GM18858 (cell line): ENCODE measurements at regions not wholly inside any gene's neighbourhood (a gene's known extent, or its start where the extent isn't known, plus 50 kb on each side); places are given as distances from the start of the nearest gene placed in this dataset.
"Not testable (repeated sequence)": the region's sequence is repeated elsewhere in the genome, so short reads cannot be mapped to it uniquely, and the experiment has no call there.

Experiments used
- ATAC-seq: cut with Tn5 transposase; IDR thresholded peaks from one replicate; pipeline ENCODE4 v1.9.1; 2021; ENCODE audit not compliant: unreplicated experiment

DNA sequence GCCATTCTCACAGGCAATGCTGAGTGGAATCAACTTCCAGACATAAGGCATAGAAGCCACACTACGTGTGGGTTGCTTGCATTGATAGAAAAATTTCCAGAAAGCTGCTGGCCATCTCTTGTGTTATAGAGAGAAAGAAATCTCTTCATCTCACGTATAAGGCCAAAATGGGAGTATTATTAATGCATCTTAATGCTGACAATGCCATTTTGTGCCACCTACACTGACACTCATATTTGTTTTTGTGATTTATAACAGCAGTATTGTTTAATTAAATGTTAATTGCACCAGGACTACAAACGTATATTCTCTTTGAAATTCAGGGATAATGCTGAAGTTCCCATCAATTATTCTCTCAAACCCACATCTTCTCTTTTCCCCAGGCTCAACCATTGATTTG lies 56.1 kb upstream of the TMEM132D start:
- ATAC-seq, result no peak

DNA sequence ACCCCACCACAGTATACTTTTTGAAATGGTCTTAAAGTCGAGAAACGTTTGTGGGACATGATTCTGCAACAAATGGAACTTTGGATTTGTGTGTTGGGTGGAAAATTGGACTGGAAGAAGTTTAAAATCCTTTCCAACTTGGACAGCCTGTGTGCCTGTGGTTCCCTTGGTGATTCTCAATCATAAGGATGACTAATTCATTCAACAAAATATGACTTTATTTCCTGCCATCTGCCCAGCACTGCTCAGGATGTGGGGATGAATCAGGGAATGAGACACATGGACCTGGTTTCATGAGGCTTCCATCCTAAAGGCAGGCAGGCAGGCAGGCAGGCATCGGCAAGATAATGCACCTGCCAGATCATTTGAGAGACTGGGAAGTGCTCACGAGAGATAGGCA lies 57.3 kb upstream of the TMEM132D start:
- no peak for ATAC-seq

DNA sequence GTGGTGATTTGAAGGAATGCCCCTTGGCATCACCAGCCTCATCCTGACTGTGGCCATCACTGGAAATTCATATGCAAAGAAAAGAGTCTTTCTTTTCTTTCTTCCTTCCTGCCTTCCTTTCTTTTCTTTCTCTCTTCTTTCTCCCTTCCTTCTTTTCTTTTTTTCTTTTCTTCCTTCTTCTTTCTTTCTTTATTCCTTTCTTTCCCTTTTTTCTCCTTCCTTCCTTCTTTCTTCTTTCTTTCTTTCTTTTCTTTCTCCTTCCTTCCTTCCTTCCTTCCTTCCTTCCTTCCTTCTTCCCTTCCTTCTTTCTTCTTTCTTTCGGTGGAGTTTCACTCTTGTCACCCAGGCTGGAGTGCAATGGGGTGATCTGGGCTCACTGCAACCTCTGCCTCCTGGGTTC lies 58.0 kb upstream of the TMEM132D start:
- ATAC-seq, result no peak

DNA sequence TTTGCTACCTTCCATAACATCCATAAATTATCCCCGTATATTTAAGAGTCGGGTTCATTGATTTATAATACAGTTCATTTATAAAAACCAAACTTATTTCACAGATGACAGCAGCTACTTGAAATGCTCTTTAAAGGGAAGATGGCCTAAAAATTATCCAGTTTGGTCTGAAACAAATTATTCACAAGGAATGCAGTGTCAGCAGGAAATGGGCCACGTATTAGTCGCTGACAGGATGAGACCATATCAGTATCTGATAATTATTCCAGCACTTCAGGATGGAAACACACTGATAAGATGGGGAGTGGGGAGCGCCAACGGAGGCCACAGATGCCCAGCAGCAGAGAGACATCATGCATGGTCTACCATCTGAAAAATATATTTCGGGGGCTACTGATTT lies 60.5 kb upstream of the TMEM132D start:
- no peak for ATAC-seq

DNA sequence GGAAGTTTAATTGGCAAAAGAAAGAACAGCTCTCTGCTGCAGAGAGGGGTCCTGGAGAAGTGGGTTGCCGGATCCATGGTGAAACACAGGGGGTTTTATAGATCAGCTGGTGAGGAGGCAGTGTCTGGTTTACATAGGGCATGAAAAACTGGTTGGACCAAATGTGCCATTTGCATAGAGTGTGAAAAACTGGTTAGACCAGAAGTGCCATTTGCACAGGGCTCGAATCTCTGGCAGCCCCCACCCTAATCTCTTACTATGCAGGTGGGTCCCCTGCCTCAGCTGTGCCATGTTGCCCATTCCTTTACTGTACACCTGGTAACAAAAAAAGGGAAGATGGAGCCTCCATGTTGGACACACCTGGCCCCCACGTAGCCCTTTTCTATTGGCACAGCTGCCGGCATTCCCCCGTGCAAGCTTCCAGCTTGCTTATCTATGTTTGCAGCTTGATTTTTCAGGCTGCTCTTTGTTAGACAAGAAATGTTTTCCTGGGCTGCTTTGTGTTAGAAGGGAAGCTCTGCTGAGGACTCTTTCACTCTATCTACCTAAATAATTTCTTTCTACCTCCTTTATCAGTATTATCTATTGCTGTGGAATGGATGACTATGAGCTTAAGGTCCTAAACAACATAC lies 61.1 kb upstream of the TMEM132D start:
- ATAC-seq, result no peak

DNA sequence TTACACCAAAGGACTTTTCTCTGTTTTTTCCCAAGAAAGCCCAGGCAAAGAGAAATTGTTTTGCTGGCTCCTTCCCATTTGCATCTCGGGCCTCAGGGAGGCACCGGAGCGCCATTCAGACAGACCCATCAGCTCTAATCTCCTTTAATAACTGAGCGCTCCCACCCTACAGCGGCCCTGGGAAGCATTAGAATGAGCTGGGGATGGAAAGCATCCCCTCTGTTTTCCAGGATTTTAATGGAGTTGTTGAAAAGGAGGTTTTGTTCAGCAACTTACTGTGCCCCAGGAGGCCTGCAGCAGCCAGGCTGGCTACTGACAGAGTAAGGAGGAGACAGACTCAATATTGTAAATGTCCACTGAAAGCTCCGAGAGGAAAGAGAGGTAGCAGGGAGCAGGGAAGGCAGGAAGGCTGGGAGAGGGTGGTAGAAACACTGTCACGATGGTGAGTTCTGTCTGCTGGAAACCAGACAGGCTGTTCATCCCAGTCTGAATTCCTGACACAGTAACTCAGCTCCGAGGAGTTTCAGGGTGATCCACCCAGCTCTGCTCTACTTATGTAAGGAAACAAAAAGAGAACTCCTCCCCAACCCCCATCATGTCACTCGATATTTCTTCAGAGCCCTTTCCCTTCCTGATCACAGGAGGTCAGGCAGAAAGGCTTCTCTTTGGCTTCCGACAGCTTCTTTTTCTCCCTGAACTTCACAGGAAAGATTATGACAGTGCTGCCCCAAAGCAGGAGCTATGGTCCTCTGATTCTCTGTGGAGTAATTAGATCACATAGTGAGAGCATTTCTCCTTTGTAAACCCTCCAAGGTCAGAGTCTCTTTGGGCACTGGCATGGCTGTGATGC lies 62.5 kb upstream of the TMEM132D start:
- no peak for ATAC-seq

DNA sequence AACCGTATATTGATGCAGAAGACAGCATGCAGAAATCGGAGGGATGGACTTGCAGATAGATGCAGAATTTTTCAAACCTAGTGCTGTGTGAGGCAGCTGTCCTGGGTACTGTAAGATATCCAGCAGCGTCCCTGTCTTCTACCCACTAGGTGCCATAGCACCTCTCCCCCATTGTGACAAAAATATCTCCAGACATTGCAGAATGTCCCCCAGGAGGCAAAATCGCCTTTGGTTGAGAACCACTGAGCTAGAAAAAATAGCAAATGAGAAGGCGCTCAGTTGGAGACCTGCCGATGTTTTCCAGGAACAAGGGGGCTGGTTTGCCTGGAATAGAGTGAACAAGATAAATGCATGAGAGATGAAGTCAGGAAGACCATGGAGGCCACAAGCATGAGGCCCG lies 67.9 kb upstream of the TMEM132D start:
- ATAC-seq, result no peak

DNA sequence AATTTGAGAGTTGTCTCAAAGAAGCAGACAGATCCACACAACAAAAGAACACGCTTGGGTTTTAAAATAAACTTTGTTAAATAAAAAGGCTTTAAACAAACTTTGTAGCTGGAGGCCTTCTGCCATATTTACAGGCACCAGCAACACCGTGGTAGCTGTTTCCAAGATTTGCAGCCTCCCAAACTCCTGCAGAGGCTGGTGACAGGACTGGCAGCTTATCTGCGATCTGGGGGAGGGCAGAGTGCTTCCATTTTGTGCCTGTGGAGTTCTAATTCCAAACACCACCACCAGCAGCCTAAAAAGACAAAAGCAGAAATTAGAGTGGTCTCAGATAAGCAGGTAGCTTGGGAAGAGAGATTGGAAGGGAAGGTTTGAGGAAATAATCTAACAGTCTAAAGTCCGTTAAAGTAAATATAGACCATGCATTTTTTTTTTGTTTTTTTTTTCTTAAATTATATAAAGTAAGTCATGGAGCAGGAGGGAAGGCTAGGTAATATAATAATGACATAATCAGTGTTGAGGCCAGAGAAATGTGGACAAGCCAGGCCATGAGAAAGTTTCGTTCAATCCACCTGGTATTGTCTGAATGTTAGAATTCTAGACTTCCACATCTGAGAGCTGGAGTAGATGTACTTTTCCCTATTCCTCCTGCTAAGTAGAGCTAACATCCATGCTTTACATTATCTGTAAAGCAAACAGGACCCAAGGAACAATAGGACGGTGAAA lies 69.6 kb upstream of the TMEM132D start:
- ATAC-seq, result no peak

DNA sequence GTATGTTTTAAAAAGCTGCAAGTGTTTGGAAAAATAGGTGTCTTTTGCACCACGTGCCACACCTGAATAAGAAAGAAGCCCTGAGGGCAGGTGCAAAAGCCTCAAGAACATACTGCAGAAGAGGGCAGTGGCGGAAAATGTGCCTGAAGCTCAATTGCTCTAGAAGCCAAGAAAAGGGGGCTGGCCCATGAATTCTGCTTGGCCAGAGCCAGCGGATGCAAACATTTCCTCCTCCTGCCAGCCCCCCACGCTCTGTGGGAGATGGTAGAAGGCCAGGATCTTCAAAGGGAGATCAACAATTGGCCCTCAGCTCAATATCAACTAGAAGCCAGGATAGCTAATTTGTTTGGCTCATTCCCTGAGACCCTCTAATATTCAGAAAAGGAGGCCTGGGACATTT lies 80.3 kb upstream of the TMEM132D start:
- no peak for ATAC-seq

DNA sequence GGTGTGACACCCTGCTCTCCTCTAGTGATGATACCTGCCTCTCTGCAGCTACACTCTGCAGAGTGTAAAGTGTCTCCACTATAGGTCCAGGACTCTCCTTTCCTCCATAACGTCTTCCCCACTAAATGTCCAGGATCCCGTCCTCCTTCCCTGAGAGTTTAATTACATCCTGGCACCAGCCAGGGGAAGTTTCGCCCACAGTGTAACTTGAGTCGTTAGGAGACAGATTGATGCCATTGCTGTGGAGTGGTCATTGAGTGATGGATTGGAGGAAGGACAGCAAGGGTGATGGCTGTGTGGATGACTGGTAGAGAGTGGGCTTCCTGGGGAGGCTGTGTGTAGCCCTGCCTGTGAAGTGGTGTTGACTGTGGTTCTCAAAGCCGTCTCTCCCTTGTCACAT lies 84.0 kb upstream of the TMEM132D start:
- ATAC-seq, result no peak

DNA sequence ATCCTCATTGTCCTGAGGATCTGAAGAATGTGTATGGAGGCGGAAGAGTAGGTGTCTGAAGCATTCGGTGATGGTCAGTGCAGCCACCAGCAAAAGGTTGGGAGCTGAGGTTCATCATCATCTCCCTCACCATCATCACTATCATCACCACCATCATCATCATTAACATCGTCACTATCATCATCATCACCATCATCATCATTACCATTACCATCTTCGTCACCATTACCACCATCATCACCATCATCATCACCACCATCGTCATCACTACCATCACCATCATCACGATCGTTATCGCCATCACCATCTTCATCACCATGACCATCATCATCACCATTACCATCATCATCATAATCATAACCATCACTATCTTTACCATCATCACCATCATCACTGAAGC lies 90.8 kb upstream of the TMEM132D start:
- ATAC-seq, result no peak

DNA sequence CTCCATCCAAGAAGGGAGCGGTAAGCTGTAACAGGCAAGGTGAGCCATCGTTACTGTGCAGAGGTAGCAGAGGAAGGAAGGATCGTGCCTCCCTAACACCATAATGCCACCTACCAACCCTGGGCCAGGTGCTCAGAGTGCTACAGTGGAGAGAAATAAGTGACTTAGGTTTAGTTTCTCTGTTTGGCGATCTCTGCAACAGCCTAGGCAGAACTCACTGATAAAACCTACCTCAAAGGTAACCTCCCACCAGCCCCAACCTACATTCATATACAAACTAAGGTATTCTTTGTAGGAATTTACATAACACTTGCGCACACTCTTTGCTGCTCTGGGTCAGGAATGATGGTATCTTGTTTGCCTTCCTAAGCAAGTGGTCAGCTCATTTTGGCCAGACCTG lies 93.4 kb upstream of the TMEM132D start:
- ATAC-seq, result no peak

DNA sequence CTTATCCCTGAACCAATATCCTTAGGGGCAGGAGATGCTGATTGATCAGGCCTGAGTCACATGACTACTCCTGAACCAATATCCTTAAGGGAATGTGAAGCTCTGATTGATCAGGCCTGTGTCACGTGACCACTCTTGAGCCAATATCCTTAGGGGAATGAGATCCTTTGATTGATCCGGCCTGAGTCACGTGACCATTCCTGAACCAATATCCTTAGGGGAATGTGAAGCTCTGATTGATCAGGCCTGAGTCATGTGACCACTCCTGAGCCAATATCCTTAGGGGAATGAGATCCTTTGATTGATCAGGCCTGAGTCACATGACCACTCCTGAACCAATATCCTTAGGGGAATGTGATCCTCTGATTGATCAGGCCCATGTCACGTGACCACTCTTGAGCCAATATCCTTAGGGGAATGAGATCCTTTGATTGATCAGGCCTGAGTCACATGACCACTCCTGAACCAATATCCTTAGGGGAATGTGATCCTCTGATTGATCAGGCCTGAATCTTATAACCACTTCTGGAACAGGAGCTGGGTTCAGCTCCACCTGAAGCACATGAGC lies 100.6 kb upstream of the TMEM132D start:
- ATAC-seq, result not testable (repeated sequence)

DNA sequence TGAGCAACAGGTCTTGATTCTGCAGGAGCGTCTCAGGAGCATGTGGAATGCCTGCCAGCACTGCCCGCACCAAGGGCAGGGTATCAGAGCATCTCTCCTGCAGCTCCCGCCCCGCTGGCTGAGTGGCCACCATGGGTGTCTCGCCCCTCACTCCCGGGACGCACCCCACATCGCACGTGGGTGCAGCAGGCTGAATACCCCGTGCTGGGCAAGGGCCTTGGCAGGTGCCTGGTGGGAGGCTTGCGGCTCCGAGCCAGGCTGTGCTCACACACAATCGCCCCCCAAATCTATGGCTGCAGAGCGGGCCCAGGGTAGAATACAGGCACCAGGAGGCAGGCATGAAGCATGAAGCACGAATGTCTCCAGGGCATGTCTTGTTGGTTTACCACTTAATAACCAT lies 103.9 kb upstream of the TMEM132D start:
- ATAC-seq, result no peak

DNA sequence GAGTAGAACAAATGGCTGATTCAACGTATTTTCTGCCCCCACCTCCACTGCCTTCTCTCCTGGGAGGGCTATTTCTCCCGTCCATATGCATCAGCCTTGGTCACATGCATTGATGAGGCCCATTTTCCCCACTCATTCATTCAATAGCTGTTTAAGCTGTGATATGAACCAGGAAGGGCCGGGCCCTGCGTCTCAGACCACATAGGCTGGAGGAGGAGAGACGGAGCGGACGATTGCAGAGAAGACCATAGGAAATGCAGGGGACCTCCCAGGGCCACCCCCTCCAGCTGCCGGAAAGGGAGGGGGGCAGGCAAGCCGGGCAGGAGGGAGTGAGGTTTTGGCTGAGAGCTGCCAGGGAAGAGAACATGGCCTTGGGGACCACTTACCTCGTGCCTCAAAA lies 104.4 kb upstream of the TMEM132D start:
- ATAC-seq, result no peak

DNA sequence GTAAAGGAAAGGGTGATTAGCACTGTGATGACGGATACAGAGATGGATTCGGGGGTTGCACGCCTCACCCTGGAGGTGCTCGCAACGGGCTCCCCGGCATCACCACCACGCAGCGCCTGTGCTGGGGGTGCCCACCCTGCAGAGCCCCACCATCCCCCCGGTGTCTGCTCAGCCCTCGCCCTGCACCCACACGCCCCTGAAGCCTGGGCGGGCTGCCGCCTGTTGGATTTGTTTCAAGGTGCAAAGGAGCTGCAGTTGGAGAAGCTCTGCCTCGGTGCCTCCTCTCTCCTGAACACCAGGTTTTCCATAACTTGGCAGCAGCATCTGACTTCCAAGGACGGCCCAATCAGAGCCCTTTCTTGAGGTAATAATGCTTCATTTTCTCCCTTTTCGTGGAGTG lies 106.1 kb upstream of the TMEM132D start:
- ATAC-seq, result no peak

DNA sequence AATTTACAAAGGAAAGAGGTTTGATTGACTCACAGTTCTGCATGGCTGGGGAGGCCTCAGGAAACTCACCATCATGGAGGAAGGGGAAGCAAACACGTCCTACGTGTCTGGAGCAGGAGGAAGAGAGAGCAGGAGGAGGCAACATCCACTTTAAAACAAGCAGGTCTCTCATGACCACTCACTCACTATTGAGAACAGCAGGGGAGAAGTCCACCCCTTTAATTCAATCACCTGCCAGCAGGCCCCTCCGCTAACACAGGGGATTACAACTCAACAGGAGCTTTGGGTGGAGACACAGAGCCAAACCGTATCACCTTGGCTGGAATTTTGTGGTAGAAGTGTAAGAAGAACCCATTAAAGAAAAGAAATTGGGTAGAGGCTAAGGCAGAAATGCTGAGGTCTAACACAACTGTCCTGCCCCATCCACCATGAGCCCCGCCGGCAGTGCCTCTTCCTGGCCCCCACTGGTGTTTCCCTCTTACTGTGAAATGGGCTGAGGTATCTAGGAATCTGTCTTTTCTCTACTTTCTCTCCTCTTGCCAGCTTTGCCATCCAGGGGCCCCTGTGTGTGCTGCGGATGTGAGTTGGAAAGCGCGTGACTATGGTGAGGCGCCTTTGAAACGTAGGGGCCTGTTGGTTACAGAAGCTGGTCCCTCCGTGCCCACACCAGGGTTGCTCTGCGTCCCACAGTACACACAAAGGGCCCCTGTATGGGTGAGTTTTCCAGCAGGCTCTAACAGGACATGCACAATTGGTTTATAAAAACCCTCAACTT lies 108.0 kb upstream of the TMEM132D start:
- no peak for ATAC-seq

DNA sequence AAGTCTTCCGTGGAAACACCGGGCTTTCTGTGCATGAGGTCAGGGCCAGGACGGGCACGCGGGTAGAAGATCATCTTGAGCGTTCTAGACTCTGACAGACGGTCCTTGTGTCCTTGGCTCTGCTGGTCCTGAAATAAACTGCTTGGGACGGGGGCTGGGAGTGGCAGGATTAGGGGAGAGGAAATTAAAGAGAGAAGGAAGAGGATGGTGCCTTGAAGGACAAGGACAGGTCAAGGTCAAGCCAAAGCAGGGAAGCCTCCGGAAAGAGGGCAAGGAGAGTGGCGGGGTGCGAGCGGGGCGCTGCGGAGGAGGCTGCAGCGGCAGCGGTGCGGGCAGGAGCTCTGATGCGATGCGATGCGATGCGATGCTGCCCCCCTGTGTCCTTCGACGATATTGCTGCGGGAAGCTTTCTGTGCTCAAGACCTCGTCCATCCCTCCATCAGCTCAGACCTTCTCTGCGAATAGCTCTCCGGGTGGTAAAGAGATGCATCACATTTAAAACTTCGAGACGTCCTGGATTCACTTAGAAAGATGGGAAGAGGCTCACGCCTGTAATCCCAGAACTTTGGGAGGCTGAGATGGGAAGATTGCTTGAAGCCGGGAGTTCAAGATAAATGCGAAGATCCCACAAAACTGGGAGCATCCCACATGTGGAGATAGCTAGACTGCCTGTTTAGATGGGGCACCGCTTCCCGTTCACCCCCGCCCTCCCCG lies 110.1 kb upstream of the TMEM132D start:
- no peak for ATAC-seq

DNA sequence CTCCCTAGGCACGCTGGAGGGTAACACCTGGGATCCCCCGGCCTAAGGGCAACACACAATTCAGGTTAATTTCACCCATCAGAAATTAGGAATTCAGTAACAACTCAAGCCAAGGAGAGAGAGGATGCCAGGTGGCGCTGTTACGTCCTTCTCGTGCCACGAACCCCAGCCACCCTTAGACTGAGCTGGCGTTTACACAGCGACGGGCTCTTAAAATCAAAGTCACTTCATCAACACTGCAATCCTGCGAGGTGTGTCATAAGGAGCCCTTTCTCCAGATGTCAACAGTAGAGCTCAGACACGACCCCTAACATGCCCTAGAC lies 110.6 kb upstream of the TMEM132D start:
- ATAC-seq, result no peak

DNA sequence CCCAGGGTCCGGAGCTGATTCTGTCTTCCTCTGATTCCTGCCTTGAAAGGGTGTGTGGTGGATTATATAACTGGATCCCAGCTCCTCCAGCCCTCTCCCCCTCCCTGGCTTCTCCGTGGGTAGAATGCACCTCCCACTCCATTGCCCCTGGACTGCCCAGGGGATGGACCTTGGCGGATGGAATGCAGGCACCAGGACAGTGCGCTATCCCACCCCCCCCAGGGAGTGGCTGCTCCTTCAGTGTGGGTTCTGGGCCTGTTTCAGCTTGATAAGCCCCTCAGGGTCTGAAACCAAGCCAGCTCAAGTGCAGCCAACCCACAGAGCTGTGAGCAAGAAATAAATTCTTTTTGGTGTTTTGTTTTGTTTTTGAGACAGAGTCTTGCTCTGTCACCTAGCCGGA lies 112.4 kb upstream of the TMEM132D start:
- no peak for ATAC-seq

DNA sequence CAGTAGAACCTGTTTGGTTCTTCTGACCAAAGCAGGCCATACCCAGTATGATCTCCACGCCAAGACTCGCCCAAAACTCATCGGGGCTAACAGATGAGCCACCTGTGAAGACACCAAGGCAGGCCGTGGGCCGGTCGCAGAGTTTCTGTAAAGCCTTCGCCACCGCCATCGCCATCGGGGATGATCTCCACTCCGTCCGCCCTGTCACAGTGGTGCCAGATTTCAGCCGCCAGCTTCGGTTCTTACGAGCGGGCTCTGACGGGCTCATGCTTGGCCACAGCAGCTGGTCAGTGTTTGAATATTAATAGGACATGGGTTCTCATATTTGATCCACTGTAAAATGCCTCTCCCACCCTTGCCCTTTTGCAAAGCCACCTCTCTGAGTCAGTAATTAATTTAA lies 113.2 kb upstream of the TMEM132D start:
- no peak for ATAC-seq
